ENCODE measurements at regions not wholly inside any gene's neighbourhood (a gene's known extent, or its start where the extent isn't known, plus 50 kb on each side); places are given as distances from the start of the nearest gene placed in this dataset.

- H3K4me2 ChIP-seq (ENCODE audit: low read length), result no peak overlapping the region
- H3K9me2 ChIP-seq (ENCODE audit: insufficient read depth), result no peaks in the 10 kb centered on the region
- TF ChIP-seq POLR2AphosphoS5 (IDR thresholded peaks at IDR 0.05; ENCODE audit: low read depth, low read length), result no peak
- no peak for TF ChIP-seq CTCF (IDR thresholded peaks at IDR 0.05 in 2 of 3, conservative IDR thresholded peaks at IDR 0.05 in 1 of 3; ENCODE audit: borderline replicate concordance in 1 of 3, insufficient read depth in 1 of 3, low read depth in 2 of 3, low read length in 2 of 3)
- no peak for TF ChIP-seq CBX3 (IDR thresholded peaks at IDR 0.05; ENCODE audit: low read depth)
- no peak for TF ChIP-seq ZBTB33 (IDR thresholded peaks at IDR 0.05; ENCODE audit: extremely low read depth, insufficient replicate concordance, low read length)
- BruUV-seq (replicated peaks), result no TSS peak
- ChIA-PET CTCF (no interaction called here), POLR2A (no interaction called here), RAD21 (ENCODE audit: low non-redundant PET in 1 of 2, low total read pairs in 2 of 2, uncharacterized antibody in 2 of 2, unreplicated experiment in 2 of 2) (no interaction called here)
- H3K9me3 ChIP-seq (ENCODE audit: control insufficient read depth in 1 of 2, insufficient read depth in 1 of 2, low read depth in 1 of 2, low read length in 2 of 2), result no peaks in the 10 kb centered on the region
- no peak overlapping the region for H2AFZ ChIP-seq (ENCODE audit: low read depth, low read length, poor library complexity, severe bottlenecking)
- intact Hi-C loops (cut with micrococcal nuclease), result no loop called here
- DNase-seq (ENCODE audit: low read depth, low spot score) (no peak), ATAC-seq (no peak)
- no peak overlapping the region for H3K9ac ChIP-seq (ENCODE audit: low read length)
- no peak overlapping the region for H3K27ac ChIP-seq (ENCODE audit: low read depth, low read length)
- no peaks in the 10 kb centered on the region for H3K36me3 ChIP-seq (ENCODE audit: control insufficient read depth in 1 of 2, insufficient read depth in 2 of 2, low read length in 2 of 2)
- no peaks in the 10 kb centered on the region for H3K79me2 ChIP-seq (ENCODE audit: insufficient read depth, low read length)
- no peaks in the 10 kb centered on the region for H3K4me1 ChIP-seq (ENCODE audit: control insufficient read depth in 1 of 2, insufficient read depth in 2 of 2, low read length in 2 of 2)
- no peaks in the 10 kb centered on the region for H4K20me1 ChIP-seq (ENCODE audit: insufficient read depth)
- H3K27me3 ChIP-seq (ENCODE audit: insufficient read depth, low read length), result peaks cover 12% of the 10 kb centered on the region
- no peak overlapping the region for H3K4me3 ChIP-seq (replicated peaks in 1 of 2; ENCODE audit: low read depth in 1 of 2, low read length in 2 of 2)
Observed at GRCh38 chr3:66740260-66740659, 239.4 kb upstream of the LRIG1 start.

GRCh38 chr3:66744521-66744920, 243.7 kb upstream of the LRIG1 start:
- Histone ChIP-seq H3K36me3 (ENCODE audit: control insufficient read depth in 1 of 2, insufficient read depth in 2 of 2, low read length in 2 of 2) (no peaks in the 10 kb centered on the region), H3K4me3 (replicated peaks in 1 of 2; ENCODE audit: low read depth in 1 of 2, low read length in 2 of 2) (no peak overlapping the region), H3K4me2 (ENCODE audit: low read length) (no peak overlapping the region), H4K20me1 (ENCODE audit: insufficient read depth) (no peaks in the 10 kb centered on the region), H3K9ac (ENCODE audit: low read length) (no peak overlapping the region), H3K27ac (ENCODE audit: low read depth, low read length) (no peak overlapping the region), H3K4me1 (ENCODE audit: control insufficient read depth in 1 of 2, insufficient read depth in 2 of 2, low read length in 2 of 2) (no peaks in the 10 kb centered on the region), H3K79me2 (ENCODE audit: insufficient read depth, low read length) (no peaks in the 10 kb centered on the region), H3K27me3 (ENCODE audit: insufficient read depth, low read length) (peaks cover 19% of the 10 kb centered on the region), H2AFZ (ENCODE audit: low read depth, low read length, poor library complexity, severe bottlenecking) (no peak overlapping the region), H3K9me2 (ENCODE audit: insufficient read depth) (no peaks in the 10 kb centered on the region), H3K9me3 (ENCODE audit: control insufficient read depth in 1 of 2, insufficient read depth in 1 of 2, low read depth in 1 of 2, low read length in 2 of 2) (no peaks in the 10 kb centered on the region)
- ChIA-PET CTCF (no interaction called here), POLR2A (no interaction called here), RAD21 (ENCODE audit: low non-redundant PET in 1 of 2, low total read pairs in 2 of 2, uncharacterized antibody in 2 of 2, unreplicated experiment in 2 of 2) (no interaction called here)
- DNase-seq (ENCODE audit: low read depth, low spot score), result no peak
- intact Hi-C loops (cut with micrococcal nuclease), result no loop called here
- BruUV-seq (replicated peaks), result no TSS peak
- no peak for ATAC-seq
- TF ChIP-seq EZH2phosphoT487 (IDR thresholded peaks at IDR 0.05; ENCODE audit: borderline replicate concordance) (no peak), REST (IDR thresholded peaks at IDR 0.05; ENCODE audit: low read depth) (no peak), EGR1 (IDR thresholded peaks at IDR 0.05; ENCODE audit: low read depth) (no peak), RAD21 (IDR thresholded peaks at IDR 0.05; ENCODE audit: low read depth) (no peak), ATF3 (IDR thresholded peaks at IDR 0.05) (no peak), POLR2AphosphoS5 (IDR thresholded peaks at IDR 0.05; ENCODE audit: low read depth, low read length) (no peak), ZBTB33 (IDR thresholded peaks at IDR 0.05; ENCODE audit: extremely low read depth, insufficient replicate concordance, low read length) (no peak)

Measured in HCT116 (cell line).